Liver (tissue), 3 donors: ENCODE measurements at regions not wholly inside any gene's neighbourhood (a gene's known extent, or its start where the extent isn't known, plus 50 kb on each side); places are given as distances from the start of the nearest gene placed in this dataset.
"Not testable (repeated sequence)": the region's sequence is repeated elsewhere in the genome, so short reads cannot be mapped to it uniquely, and the experiment has no call there.

Experiments
- CTCF ChIP-seq: fragments of 150-350 bp; IDR thresholded peaks from 2 replicates; pipeline ENCODE4 v1.5.1; 2017; ENCODE audit warnings: improper control_type of control experiment, low read depth, low read length; ENCODE audit not compliant: missing input control
- MAX ChIP-seq: IDR thresholded peaks from 2 replicates; pipeline ENCODE4 v1.6.1; 2016; ENCODE audit warnings: antibody characterized with exemption
- RAD21 ChIP-seq, 2 donors: IDR thresholded peaks; 2 replicates each; pipeline ENCODE4 v1.6.1; 2016; ENCODE audit warnings: antibody characterized with exemption in 2 of 2, mild to moderate bottlenecking in 2 of 2
- RXRA ChIP-seq, 2 donors: IDR thresholded peaks; 2 replicates each; pipeline ENCODE4 v1.6.1; 2017 to 2018; ENCODE audit warnings: antibody characterized with exemption in 2 of 2, mild to moderate bottlenecking in 1 of 2
- TAF1 ChIP-seq: conservative IDR thresholded peaks from 2 replicates; pipeline ENCODE4 v1.6.1; 2016; ENCODE audit warnings: antibody characterized with exemption, mild to moderate bottlenecking
- ZBTB33 ChIP-seq: IDR thresholded peaks from 2 replicates; pipeline ENCODE4 v1.6.1; 2016; ENCODE audit warnings: antibody characterized with exemption
- donor health status: healthy.
- donor health status: healthy.

GRCh38 chrY:18689420-18689819, 84.1 kb downstream of the HSFY2 start:
- TF ChIP-seq TAF1; CTCF; RXRA (IDR thresholded peaks at IDR 0.05); MAX; RAD21 (IDR thresholded peaks at IDR 0.05); ZBTB33: not testable (repeated sequence)
